Vagina (tissue), 2 donors: ENCODE measurements at regions not wholly inside any gene's neighbourhood (a gene's known extent, or its start where the extent isn't known, plus 50 kb on each side); places are given as distances from the start of the nearest gene placed in this dataset.

ENCODE experiments used
- DNase-seq, 2 donors: peaks; one replicate each; pipeline ENCODE4 v3.0.0-alpha.2; 2017; ENCODE audit errors: extremely low spot score in 2 of 2
- H3K27ac ChIP-seq: fragments of 200-600 bp; sonication (generic); one replicate; pipeline ENCODE4 v1.5.1; 2019
- H3K27me3 ChIP-seq: fragments of 200-600 bp; sonication (generic); one replicate; pipeline ENCODE4 v1.5.1; 2019
- H3K36me3 ChIP-seq, 2 donors: fragments of 200-600 bp; sonication (generic); one replicate each; pipeline ENCODE4 v1.5.1; 2017 to 2019
- H3K4me1 ChIP-seq: fragments of 200-600 bp; sonication (generic); one replicate; pipeline ENCODE4 v1.5.1; 2019
- H3K4me3 ChIP-seq, 2 donors: fragments of 200-600 bp; sonication (generic); 1 replicate in 1 of 2; 2 replicates in 1 of 2; pipeline ENCODE4 v1.5.1; 2016 to 2019
- H3K9me3 ChIP-seq: fragments of 200-600 bp; sonication (generic); one replicate; pipeline ENCODE4 v1.5.1; 2019
- CTCF ChIP-seq, 3 experiments: fragments of 450-650 bp in 2 of 3; fragments of 200-600 bp in 1 of 3; sonication (generic) in 1 of 3; IDR thresholded peaks; one replicate each; pipeline ENCODE4 v1.5.1; 2017 to 2019; ENCODE audit warnings: antibody characterized with exemption in 3 of 3, mild to moderate bottlenecking in 2 of 3, moderate library complexity in 2 of 3
- POLR2A ChIP-seq, 2 donors: fragments of 450-650 bp; IDR thresholded peaks; one replicate each; pipeline ENCODE4 v1.6.1; 2017; ENCODE audit warnings: antibody characterized with exemption in 2 of 2, mild to moderate bottlenecking in 2 of 2, moderate library complexity in 2 of 2
- POLR2AphosphoS5 ChIP-seq, 2 donors: sonication (generic); formaldehyde crosslinking; IDR thresholded peaks; one replicate each; pipeline ENCODE4 v1.9.0; 2017; ENCODE audit warnings: antibody characterized with exemption in 2 of 2, mild to moderate bottlenecking in 2 of 2, low read depth in 1 of 2; ENCODE audit not compliant: insufficient read depth in 1 of 2
- intact Hi-C: fragments of 100-400 bp; cut with DNase I; formaldehyde crosslinking; loops from one replicate; pipeline ENCODE4 v1.15.1; 2023

DNA sequence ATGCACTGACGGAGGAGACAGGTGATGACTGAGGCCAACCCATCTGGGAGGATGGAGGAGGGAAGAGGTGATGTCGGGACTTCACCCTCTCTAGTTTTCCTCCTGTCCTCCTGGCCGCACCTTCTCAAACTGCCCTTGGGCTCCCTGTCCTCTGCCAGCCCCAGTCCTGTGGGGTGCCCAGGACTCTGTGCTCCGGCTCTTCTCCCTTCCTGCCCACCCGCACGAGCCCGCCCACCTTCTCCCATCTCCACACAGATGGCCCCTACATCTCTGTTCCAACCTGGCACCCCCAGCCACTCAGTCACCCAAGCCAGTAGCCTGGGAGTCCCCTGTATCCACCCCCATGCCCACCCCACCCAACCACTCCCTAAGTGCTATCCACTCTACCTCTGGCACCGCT, 206.7 kb upstream of the LINGO1 start:
- no peak for DNase-seq
- H3K4me3 ChIP-seq, result no peak overlapping the region
- no peaks in the 10 kb centered on the region for H3K9me3 ChIP-seq
- H3K27ac ChIP-seq, result no peak overlapping the region
- no peak for TF ChIP-seq POLR2AphosphoS5 (IDR thresholded peaks at IDR 0.05; ENCODE audit: insufficient read depth in 1 of 2, low read depth in 1 of 2)
- no peak for TF ChIP-seq POLR2A (IDR thresholded peaks at IDR 0.05)
- TF ChIP-seq CTCF (IDR thresholded peaks at IDR 0.05), result no peak
- H3K36me3 ChIP-seq, result no peaks in the 10 kb centered on the region
- no peaks in the 10 kb centered on the region for H3K4me1 ChIP-seq
- no peaks in the 10 kb centered on the region for H3K27me3 ChIP-seq
- intact Hi-C loops, result no loop called here

DNA sequence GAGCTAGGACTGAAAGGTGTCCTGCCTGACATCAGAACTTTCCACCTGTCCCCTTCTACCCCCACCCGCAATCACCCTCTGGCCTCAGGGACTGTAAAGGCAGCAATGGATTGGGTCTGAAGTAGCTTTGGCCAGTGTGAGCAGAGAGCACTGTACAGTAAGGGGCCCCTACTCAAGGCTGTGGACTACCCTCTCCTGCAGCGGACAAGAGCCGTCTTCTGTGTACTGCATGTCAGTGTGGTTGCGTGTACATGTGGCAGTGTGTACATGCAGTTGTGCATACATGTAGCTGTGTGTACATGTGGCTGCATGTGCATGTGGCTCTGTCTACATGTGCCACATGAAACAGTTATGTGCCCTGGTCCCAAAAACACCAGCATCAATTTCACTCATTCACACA, 205.9 kb upstream of the LINGO1 start:
- no peak overlapping the region for H3K4me3 ChIP-seq
- H3K27ac ChIP-seq, result no peak overlapping the region
- intact Hi-C loops, result no loop called here
- no peak for DNase-seq
- TF ChIP-seq CTCF (IDR thresholded peaks at IDR 0.05) (no peak), POLR2AphosphoS5 (IDR thresholded peaks at IDR 0.05; ENCODE audit: insufficient read depth in 1 of 2, low read depth in 1 of 2) (no peak), POLR2A (IDR thresholded peaks at IDR 0.05) (no peak)
- no peaks in the 10 kb centered on the region for H3K36me3 ChIP-seq
- H3K9me3 ChIP-seq, result no peaks in the 10 kb centered on the region
- no peaks in the 10 kb centered on the region for H3K4me1 ChIP-seq
- H3K27me3 ChIP-seq, result no peaks in the 10 kb centered on the region

GRCh38 chr15:77838061-77838460, 205.3 kb upstream of the LINGO1 start:
- H3K27me3 ChIP-seq, result no peaks in the 10 kb centered on the region
- no peak overlapping the region for H3K27ac ChIP-seq
- no peaks in the 10 kb centered on the region for H3K9me3 ChIP-seq
- no peak for TF ChIP-seq POLR2A (IDR thresholded peaks at IDR 0.05)
- TF ChIP-seq POLR2AphosphoS5 (IDR thresholded peaks at IDR 0.05; ENCODE audit: insufficient read depth in 1 of 2, low read depth in 1 of 2), result no peak
- TF ChIP-seq CTCF (IDR thresholded peaks at IDR 0.05), result no peak
- DNase-seq, result no peak
- no peaks in the 10 kb centered on the region for H3K4me1 ChIP-seq
- intact Hi-C loops, result no loop called here
- no peak overlapping the region for H3K4me3 ChIP-seq
- no peaks in the 10 kb centered on the region for H3K36me3 ChIP-seq

DNA sequence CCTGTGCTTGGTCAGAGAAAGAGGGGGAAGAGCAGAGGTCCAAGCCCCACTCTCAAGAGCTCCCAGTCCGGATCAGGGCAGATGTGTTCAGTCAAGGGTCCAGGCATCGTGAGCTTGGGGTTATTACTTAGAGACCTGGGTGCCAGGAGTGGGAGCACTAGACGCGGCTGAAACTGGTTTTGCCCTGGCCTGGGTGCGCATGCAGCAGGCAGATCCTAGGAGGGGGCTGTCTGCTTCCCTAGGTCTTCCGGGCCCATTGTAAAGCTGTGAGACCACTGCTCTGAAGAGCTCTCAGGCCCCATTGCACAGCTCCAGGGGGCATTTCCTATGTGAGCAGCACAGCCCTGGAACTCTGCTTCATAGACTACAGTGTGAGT, 204.9 kb upstream of the LINGO1 start:
- TF ChIP-seq CTCF (IDR thresholded peaks at IDR 0.05), result no peak
- no peak for TF ChIP-seq POLR2AphosphoS5 (IDR thresholded peaks at IDR 0.05; ENCODE audit: insufficient read depth in 1 of 2, low read depth in 1 of 2)
- TF ChIP-seq POLR2A (IDR thresholded peaks at IDR 0.05), result no peak
- no peak for DNase-seq
- intact Hi-C loops, result no loop called here
- no peaks in the 10 kb centered on the region for H3K9me3 ChIP-seq
- H3K27me3 ChIP-seq, result no peaks in the 10 kb centered on the region
- no peak overlapping the region for H3K4me3 ChIP-seq
- H3K4me1 ChIP-seq, result no peaks in the 10 kb centered on the region
- no peaks in the 10 kb centered on the region for H3K36me3 ChIP-seq
- no peak overlapping the region for H3K27ac ChIP-seq

- DNase-seq, result no peak
- intact Hi-C loops, result no loop called here
- TF ChIP-seq POLR2AphosphoS5 (IDR thresholded peaks at IDR 0.05; ENCODE audit: insufficient read depth in 1 of 2, low read depth in 1 of 2) (no peak), POLR2A (IDR thresholded peaks at IDR 0.05) (no peak), CTCF (IDR thresholded peaks at IDR 0.05) (no peak)
- H3K27ac ChIP-seq, result no peak overlapping the region
- no peaks in the 10 kb centered on the region for H3K9me3 ChIP-seq
- H3K4me1 ChIP-seq, result no peaks in the 10 kb centered on the region
- no peaks in the 10 kb centered on the region for H3K36me3 ChIP-seq
- no peak overlapping the region for H3K4me3 ChIP-seq
- H3K27me3 ChIP-seq, result no peaks in the 10 kb centered on the region
These were observed 204.4 kb upstream of the LINGO1 start for GRCh38 chr15:77836906-77837648.
